ENCODE measurements at regions not wholly inside any gene's neighbourhood (a gene's known extent, or its start where the extent isn't known, plus 50 kb on each side); places are given as distances from the start of the nearest gene placed in this dataset.

- no peak for TF ChIP-seq POLR2A (IDR thresholded peaks at IDR 0.05)
- TF ChIP-seq EP300 (IDR thresholded peaks at IDR 0.05) = no peak
- TF ChIP-seq, protein P1, sequence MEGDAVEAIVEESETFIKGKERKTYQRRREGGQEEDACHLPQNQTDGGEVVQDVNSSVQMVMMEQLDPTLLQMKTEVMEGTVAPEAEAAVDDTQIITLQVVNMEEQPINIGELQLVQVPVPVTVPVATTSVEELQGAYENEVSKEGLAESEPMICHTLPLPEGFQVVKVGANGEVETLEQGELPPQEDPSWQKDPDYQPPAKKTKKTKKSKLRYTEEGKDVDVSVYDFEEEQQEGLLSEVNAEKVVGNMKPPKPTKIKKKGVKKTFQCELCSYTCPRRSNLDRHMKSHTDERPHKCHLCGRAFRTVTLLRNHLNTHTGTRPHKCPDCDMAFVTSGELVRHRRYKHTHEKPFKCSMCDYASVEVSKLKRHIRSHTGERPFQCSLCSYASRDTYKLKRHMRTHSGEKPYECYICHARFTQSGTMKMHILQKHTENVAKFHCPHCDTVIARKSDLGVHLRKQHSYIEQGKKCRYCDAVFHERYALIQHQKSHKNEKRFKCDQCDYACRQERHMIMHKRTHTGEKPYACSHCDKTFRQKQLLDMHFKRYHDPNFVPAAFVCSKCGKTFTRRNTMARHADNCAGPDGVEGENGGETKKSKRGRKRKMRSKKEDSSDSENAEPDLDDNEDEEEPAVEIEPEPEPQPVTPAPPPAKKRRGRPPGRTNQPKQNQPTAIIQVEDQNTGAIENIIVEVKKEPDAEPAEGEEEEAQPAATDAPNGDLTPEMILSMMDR (IDR thresholded peaks at IDR 0.05) = no peak
Observed at GRCh38 chr2:200740907-200741306, 70.8 kb upstream of the BZW1 start.
